ENCODE measurements at regions not wholly inside any gene's neighbourhood (a gene's known extent, or its start where the extent isn't known, plus 50 kb on each side); places are given as distances from the start of the nearest gene placed in this dataset.

DNA sequence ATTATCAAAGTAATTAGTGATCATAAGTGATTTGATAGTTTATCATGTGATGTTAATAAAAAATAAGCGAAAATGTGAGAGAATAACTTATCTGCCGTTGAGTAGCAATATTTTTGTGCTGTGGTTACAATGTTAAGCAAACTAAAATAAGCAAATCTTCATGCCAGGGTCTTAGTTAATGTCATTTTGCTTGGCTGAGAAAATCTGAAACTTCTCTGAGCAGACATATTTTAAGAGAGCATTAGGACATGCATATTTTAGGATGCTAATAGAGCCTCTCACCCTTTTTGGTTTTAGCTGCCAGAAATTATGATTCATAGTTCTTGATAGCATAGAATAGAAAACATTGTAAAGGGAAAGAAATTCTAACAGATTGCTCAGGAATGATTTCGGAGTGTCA is 233.5 kb upstream of the ZEB2 start:
- TF ChIP-seq, protein P1, sequence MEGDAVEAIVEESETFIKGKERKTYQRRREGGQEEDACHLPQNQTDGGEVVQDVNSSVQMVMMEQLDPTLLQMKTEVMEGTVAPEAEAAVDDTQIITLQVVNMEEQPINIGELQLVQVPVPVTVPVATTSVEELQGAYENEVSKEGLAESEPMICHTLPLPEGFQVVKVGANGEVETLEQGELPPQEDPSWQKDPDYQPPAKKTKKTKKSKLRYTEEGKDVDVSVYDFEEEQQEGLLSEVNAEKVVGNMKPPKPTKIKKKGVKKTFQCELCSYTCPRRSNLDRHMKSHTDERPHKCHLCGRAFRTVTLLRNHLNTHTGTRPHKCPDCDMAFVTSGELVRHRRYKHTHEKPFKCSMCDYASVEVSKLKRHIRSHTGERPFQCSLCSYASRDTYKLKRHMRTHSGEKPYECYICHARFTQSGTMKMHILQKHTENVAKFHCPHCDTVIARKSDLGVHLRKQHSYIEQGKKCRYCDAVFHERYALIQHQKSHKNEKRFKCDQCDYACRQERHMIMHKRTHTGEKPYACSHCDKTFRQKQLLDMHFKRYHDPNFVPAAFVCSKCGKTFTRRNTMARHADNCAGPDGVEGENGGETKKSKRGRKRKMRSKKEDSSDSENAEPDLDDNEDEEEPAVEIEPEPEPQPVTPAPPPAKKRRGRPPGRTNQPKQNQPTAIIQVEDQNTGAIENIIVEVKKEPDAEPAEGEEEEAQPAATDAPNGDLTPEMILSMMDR (IDR thresholded peaks at IDR 0.05), result no peak
- no peak for TF ChIP-seq POLR2A (IDR thresholded peaks at IDR 0.05)
- WGBS, 4 donors, result 56 to 70% (median 65%) methylated on average over 3 of the region's 3 CpGs
- Histone ChIP-seq H3K36me3 (replicated peaks in 1 of 2) (no peaks in the 10 kb centered on the region), H3K4me1 (replicated peaks in 1 of 2) (no peaks in the 10 kb centered on the region), H3K9me3 (replicated peaks in 1 of 3) (peaks cover 5 to 7% (median 7%) of the 10 kb centered on the region in 3 donors), H3K27ac (no peak overlapping the region), H3K4me3 (no peak overlapping the region), H3K27me3 (no peaks in the 10 kb centered on the region)
- intact Hi-C loops (cut with DNase I), result no loop called here
- no peak for DNase-seq

DNA sequence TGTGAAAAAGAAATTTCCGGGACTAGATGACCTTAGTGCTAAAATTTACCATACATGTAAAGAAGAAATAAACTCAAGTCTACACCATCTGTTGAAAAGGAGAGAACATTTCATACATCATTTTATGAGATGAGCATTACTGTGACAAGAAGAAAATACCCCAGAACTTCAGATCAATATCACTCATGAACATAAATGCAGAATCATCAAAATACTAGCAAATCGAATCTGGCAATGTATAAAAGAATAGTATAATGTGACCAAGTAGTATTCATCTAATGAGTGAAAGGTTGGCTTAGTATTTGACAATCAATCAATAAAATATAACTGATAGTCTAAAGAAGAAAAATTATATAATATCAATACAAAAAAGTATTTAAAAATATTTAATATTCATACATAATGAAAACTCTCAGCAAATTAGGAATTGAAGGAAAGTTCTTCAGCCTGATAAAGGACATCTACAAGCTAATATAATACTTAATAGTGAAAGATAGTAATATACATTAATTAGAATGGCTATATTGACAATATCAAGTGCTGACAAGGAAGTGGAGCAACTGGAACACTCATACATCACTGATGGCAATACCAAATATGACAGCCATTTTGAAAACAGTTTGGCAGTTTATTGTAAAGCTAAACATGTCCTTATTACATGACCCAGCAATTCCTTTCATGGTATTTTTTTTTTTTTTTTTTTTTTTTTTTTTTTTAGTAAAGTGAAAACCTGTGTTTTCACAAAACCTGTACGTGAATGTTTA is 231.4 kb upstream of the ZEB2 start:
- H3K4me1 ChIP-seq (replicated peaks in 1 of 2), result no peaks in the 10 kb centered on the region
- DNase-seq, result no peak
- TF ChIP-seq POLR2A (IDR thresholded peaks at IDR 0.05), result no peak
- TF ChIP-seq, protein P1 (IDR thresholded peaks at IDR 0.05), result no peak
- intact Hi-C loops (cut with DNase I), result no loop called here
- H3K4me3 ChIP-seq, result no peak overlapping the region
- no peak overlapping the region for H3K27ac ChIP-seq
- peaks cover 5 to 15% (median 7%) of the 10 kb centered on the region in 3 donors for H3K9me3 ChIP-seq (replicated peaks in 1 of 3)
- WGBS, 4 donors, result 85 to 95% (median 89%) methylated on average over 3 of the region's 3 CpGs
- H3K36me3 ChIP-seq (replicated peaks in 1 of 2), result no peaks in the 10 kb centered on the region
- H3K27me3 ChIP-seq, result no peaks in the 10 kb centered on the region

GRCh38 chr2:144749188-144749587 is 229.3 kb upstream of the ZEB2 start:
- H3K36me3 ChIP-seq (replicated peaks in 1 of 2), result no peaks in the 10 kb centered on the region
- H3K27me3 ChIP-seq, result no peaks in the 10 kb centered on the region
- no peak overlapping the region for H3K27ac ChIP-seq
- no peak for DNase-seq
- no peaks in the 10 kb centered on the region for H3K4me1 ChIP-seq (replicated peaks in 1 of 2)
- TF ChIP-seq, protein P1 (IDR thresholded peaks at IDR 0.05), result no peak
- TF ChIP-seq POLR2A (IDR thresholded peaks at IDR 0.05), result no peak
- 59 to 84% (median 68%) methylated on average over 1 of the region's 1 CpG for WGBS, 4 donors
- H3K9me3 ChIP-seq (replicated peaks in 1 of 3), result peaks cover 5 to 15% (median 7%) of the 10 kb centered on the region in 3 donors
- no peak overlapping the region for H3K4me3 ChIP-seq
- intact Hi-C loops (cut with DNase I), result no loop called here

GRCh38 chr2:144748443-144748842 is 228.5 kb upstream of the ZEB2 start:
- WGBS, 4 donors, result 75 to 78% (median 76%) methylated on average over 5 of the region's 5 CpGs
- Histone ChIP-seq H3K9me3 (replicated peaks in 1 of 3) (peaks cover 5 to 15% (median 7%) of the 10 kb centered on the region in 3 donors), H3K4me1 (replicated peaks in 1 of 2) (no peaks in the 10 kb centered on the region), H3K4me3 (no peak overlapping the region), H3K36me3 (replicated peaks in 1 of 2) (no peaks in the 10 kb centered on the region), H3K27ac (no peak overlapping the region), H3K27me3 (no peaks in the 10 kb centered on the region)
- TF ChIP-seq, protein P1 (IDR thresholded peaks at IDR 0.05), result no peak
- no peak for TF ChIP-seq POLR2A (IDR thresholded peaks at IDR 0.05)
- intact Hi-C loops (cut with DNase I), result no loop called here
- DNase-seq, result no peak
